Panc1 (cell line): ENCODE measurements at regions not wholly inside any gene's neighbourhood (a gene's known extent, or its start where the extent isn't known, plus 50 kb on each side); places are given as distances from the start of the nearest gene placed in this dataset.
"Not testable (repeated sequence)": the region's sequence is repeated elsewhere in the genome, so short reads cannot be mapped to it uniquely, and the experiment has no call there.

Source experiments
- CTCF ChIP-seq: fragments of 450-650 bp; IDR thresholded peaks from 2 replicates; pipeline ENCODE4 v1.5.1; 2017; ENCODE audit warnings: mild to moderate bottlenecking
- POLR2AphosphoS5 ChIP-seq: IDR thresholded peaks from 2 replicates; pipeline ENCODE4 v1.6.1; 2012; ENCODE audit warnings: mild to moderate bottlenecking, low read depth, low read length, moderate library complexity
- SIN3A ChIP-seq: IDR thresholded peaks from 2 replicates; pipeline ENCODE4 v1.6.1; 2012; ENCODE audit warnings: low read depth, mild to moderate bottlenecking, low read length, moderate library complexity, borderline replicate concordance; ENCODE audit not compliant: insufficient read depth
- TF ChIP-seq, protein P1 (sequence below), 2 experiments: IDR thresholded peaks; 2 replicates each; pipeline ENCODE4 v1.6.1; 2011 to 2012; ENCODE audit warnings: low read depth in 2 of 2, control low read depth in 1 of 2, low read length in 1 of 2, mild to moderate bottlenecking in 1 of 2, moderate library complexity in 1 of 2; ENCODE audit not compliant: insufficient read depth in 1 of 2

- not testable (repeated sequence) for TF ChIP-seq CTCF, POLR2AphosphoS5, SIN3A
- TF ChIP-seq, protein P1, sequence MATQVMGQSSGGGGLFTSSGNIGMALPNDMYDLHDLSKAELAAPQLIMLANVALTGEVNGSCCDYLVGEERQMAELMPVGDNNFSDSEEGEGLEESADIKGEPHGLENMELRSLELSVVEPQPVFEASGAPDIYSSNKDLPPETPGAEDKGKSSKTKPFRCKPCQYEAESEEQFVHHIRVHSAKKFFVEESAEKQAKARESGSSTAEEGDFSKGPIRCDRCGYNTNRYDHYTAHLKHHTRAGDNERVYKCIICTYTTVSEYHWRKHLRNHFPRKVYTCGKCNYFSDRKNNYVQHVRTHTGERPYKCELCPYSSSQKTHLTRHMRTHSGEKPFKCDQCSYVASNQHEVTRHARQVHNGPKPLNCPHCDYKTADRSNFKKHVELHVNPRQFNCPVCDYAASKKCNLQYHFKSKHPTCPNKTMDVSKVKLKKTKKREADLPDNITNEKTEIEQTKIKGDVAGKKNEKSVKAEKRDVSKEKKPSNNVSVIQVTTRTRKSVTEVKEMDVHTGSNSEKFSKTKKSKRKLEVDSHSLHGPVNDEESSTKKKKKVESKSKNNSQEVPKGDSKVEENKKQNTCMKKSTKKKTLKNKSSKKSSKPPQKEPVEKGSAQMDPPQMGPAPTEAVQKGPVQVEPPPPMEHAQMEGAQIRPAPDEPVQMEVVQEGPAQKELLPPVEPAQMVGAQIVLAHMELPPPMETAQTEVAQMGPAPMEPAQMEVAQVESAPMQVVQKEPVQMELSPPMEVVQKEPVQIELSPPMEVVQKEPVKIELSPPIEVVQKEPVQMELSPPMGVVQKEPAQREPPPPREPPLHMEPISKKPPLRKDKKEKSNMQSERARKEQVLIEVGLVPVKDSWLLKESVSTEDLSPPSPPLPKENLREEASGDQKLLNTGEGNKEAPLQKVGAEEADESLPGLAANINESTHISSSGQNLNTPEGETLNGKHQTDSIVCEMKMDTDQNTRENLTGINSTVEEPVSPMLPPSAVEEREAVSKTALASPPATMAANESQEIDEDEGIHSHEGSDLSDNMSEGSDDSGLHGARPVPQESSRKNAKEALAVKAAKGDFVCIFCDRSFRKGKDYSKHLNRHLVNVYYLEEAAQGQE (IDR thresholded peaks at IDR 0.05; ENCODE audit: insufficient read depth in 1 of 2, low read depth in 2 of 2, low read length in 1 of 2), result not testable (repeated sequence)
These were observed 58.4 kb downstream of the CHST2 start for GRCh38 chr3:143177965-143178364.
